GM12864 (cell line): ENCODE measurements at regions not wholly inside any gene's neighbourhood (a gene's known extent, or its start where the extent isn't known, plus 50 kb on each side); places are given as distances from the start of the nearest gene placed in this dataset.

Experiments used
- DNase-seq: peaks from one replicate; pipeline ENCODE4 v3.0.0-alpha.2; 2011; ENCODE audit warnings: low read depth
- H3K4me3 ChIP-seq: 2 replicates; pipeline ENCODE4 v1.5.1; 2011; ENCODE audit warnings: mild to moderate bottlenecking, low read depth, low read length, control low read depth
- TF ChIP-seq, protein P1 (sequence below): IDR thresholded peaks from 2 replicates; pipeline ENCODE4 v1.5.1; 2011; ENCODE audit warnings: low read depth, mild to moderate bottlenecking, moderate library complexity, low read length, control low read depth, inconsistent platforms; ENCODE audit errors: missing control alignments

DNA sequence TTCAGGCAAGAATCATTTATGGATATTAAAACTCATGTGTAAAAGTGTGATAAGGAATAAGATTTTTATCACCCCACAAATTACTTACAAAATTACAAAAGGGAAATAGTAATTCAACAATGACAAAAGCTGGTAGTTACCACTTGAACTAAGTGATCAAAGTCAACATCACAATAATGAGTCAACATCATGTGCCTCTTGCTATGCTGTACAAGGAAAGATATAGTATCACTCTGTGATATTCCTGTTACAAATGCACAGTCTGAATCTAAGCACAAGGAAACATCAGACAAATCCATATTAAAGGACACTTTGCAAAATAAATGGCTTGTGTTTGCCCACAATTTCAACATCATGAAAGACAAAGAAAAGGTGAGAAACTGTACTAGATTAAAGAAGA is 90.5 kb upstream of the PLCL2 start:
- TF ChIP-seq, protein P1, sequence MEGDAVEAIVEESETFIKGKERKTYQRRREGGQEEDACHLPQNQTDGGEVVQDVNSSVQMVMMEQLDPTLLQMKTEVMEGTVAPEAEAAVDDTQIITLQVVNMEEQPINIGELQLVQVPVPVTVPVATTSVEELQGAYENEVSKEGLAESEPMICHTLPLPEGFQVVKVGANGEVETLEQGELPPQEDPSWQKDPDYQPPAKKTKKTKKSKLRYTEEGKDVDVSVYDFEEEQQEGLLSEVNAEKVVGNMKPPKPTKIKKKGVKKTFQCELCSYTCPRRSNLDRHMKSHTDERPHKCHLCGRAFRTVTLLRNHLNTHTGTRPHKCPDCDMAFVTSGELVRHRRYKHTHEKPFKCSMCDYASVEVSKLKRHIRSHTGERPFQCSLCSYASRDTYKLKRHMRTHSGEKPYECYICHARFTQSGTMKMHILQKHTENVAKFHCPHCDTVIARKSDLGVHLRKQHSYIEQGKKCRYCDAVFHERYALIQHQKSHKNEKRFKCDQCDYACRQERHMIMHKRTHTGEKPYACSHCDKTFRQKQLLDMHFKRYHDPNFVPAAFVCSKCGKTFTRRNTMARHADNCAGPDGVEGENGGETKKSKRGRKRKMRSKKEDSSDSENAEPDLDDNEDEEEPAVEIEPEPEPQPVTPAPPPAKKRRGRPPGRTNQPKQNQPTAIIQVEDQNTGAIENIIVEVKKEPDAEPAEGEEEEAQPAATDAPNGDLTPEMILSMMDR, result no peak
- no peak for DNase-seq
- no peak overlapping the region for H3K4me3 ChIP-seq

DNA sequence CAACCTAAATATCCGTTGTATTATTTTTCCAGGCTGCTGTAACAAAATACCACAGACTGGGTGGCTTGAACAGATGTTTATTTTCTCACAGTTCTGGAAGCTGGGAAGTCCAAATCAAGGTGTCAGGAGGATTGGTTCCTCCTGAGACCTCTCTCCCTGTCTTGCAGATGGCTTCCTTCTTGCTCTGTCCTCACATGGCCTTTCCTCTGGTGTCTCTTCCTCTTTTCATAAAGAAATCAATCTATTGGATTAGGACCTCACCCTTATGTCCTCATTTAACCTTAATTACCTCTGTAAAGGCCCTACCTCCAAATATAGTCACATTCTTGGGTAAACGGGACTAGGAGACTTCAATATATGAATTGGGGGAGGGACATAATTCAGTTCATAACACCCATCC is 89.2 kb upstream of the PLCL2 start:
- H3K4me3 ChIP-seq, result no peak overlapping the region
- TF ChIP-seq, protein P1, result no peak
- DNase-seq, result no peak

DNA sequence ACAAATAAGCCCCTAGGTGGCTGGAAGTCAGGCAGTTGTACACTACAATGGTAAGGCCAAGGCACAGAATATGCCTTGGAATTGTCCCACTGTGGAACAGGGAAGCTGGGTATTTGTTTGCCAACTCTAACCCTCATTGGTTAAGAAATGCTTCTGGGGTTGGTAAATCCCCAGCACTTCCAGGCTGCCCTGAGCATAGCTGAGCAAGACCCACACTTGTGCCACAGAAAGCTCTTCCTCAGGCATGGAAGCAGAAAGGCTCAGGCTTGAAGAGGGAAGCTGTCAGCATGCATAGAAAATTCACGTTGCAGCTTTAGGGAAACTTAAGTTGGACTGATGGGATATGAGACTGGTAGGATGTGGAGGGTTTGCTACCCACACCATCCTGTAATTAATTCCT is 86.9 kb upstream of the PLCL2 start:
- TF ChIP-seq, protein P1, result no peak
- no peak overlapping the region for H3K4me3 ChIP-seq
- DNase-seq, result no peak

DNA sequence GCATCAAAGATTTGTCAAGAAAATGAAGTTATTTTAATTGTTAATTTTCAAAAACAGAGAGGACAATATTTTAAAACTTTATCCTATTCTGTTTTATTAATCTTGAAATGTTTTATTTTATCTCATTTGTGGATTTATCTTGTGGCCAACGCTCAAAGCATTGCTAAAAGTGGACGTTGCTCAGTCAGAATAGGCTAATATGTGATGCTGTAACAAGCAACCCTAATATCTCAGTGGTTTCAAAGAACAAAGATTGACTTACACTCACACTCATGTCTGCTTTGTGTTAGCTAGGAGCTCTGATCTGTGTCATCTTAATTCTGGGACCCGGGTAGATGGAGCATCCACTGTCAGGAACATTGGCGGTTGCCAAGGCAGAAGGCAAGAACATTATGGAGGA is 86.0 kb upstream of the PLCL2 start:
- DNase-seq, result no peak
- TF ChIP-seq, protein P1, result no peak
- no peak overlapping the region for H3K4me3 ChIP-seq

DNA sequence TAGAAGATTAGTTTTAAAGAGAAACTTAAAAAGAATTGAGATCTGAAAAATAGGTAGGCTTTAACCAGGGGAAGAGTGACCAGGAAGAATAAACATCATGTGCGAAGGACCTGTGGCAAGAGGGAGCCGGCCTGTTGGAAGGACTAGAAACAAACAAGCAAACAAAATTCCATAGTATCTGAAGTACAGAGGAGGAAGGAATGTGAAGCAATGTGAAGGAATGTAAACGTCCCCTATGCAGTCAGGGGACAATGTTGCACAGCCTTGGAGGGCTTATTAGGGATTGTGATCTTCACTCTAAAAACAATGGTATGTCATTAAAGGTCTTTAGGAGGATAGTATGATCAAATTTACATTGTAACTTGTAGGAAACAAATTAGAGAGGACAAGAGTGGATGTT is 84.4 kb upstream of the PLCL2 start:
- TF ChIP-seq, protein P1, result no peak
- DNase-seq, result no peak

DNA sequence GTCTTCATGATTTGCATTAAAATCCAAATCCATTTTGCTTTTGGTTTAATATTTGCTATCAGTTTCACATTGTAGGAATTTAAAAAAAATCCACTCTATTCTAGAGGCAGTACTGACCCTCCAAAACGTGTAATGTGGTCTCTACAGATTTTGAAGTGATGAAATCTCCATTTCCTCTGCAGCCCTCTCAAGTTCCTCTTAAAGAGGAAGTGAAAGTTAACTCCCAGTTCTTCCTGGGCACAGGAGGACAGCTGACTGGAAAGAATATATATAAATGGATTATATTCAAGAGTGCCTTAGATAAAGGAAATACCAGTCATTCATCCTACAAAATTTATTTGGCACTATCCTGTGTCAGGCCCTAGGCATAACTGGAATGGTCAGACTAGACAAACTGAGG is 83.5 kb upstream of the PLCL2 start:
- H3K4me3 ChIP-seq, result no peak overlapping the region
- TF ChIP-seq, protein P1, result no peak
- no peak for DNase-seq

More for the DNA sequence above, 84.4 kb upstream of the PLCL2 start:
- no peak overlapping the region for H3K4me3 ChIP-seq

DNA sequence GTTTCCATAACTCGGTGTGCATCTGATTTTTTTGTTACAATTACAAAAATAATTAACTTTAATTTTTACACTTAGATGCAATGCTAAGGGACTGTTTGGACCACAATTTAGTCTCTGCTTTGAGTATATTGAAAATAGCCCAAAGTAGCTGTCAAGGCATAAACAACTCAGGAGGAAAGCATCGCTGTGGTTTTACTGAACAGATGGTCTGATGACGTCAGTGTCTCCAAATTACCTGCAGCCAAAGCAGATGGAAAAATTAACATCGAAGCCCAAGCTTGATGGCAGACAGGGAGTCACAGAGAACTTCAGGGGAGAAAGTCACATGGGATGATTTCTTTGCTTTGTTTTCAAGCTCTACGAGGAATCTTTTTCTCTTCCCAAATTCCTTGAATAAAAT is 83.1 kb upstream of the PLCL2 start:
- H3K4me3 ChIP-seq, result no peak overlapping the region
- DNase-seq, result no peak
- TF ChIP-seq, protein P1, result no peak
